ENCODE measurements at regions not wholly inside any gene's neighbourhood (a gene's known extent, or its start where the extent isn't known, plus 50 kb on each side); places are given as distances from the start of the nearest gene placed in this dataset.
"Not testable (repeated sequence)": the region's sequence is repeated elsewhere in the genome, so short reads cannot be mapped to it uniquely, and the experiment has no call there.

GRCh38 chr12:31192689-31193088 lies 119.0 kb downstream of the DDX11 start:
- TF ChIP-seq POLR2AphosphoS5, CTCF, POLR2A (IDR thresholded peaks at IDR 0.05): not testable (repeated sequence)
